H9 (cell line): ENCODE measurements at regions not wholly inside any gene's neighbourhood (a gene's known extent, or its start where the extent isn't known, plus 50 kb on each side); places are given as distances from the start of the nearest gene placed in this dataset.

Experiments
- DNase-seq: peaks from one replicate; pipeline ENCODE4 v3.0.0-alpha.2; 2017
- H2AFZ ChIP-seq: one replicate; pipeline ENCODE4 v1.6.1; 2013; ENCODE audit warnings: mild to moderate bottlenecking, low read length, control low read depth, moderate library complexity
- H2AK5ac ChIP-seq: 2 replicates; pipeline ENCODE4 v1.6.1; 2013; ENCODE audit warnings: low read length, control low read depth, mixed read lengths; ENCODE audit not compliant: insufficient read length
- H2BK120ac ChIP-seq: one replicate; pipeline ENCODE4 v1.6.1; 2013; ENCODE audit warnings: low read depth, mild to moderate bottlenecking, low read length, control low read depth, inconsistent platforms; ENCODE audit not compliant: poor library complexity, severe bottlenecking
- H2BK12ac ChIP-seq: 2 replicates; pipeline ENCODE4 v1.6.1; 2013; ENCODE audit warnings: low read length, control low read depth, mixed read lengths, low read depth; ENCODE audit not compliant: insufficient read length
- H2BK15ac ChIP-seq: 2 replicates; pipeline ENCODE4 v1.6.1; 2013; ENCODE audit warnings: low read depth, low read length, control low read depth
- H2BK20ac ChIP-seq: one replicate; pipeline ENCODE4 v1.6.1; 2013; ENCODE audit warnings: low read depth, mild to moderate bottlenecking, low read length, control low read depth, inconsistent platforms; ENCODE audit not compliant: poor library complexity, severe bottlenecking
- H2BK5ac ChIP-seq: 2 replicates; pipeline ENCODE4 v1.6.1; 2013; ENCODE audit warnings: low read length, control low read depth, mixed read lengths; ENCODE audit not compliant: insufficient read length
- H3K14ac ChIP-seq: 2 replicates; pipeline ENCODE4 v1.6.1; 2013; ENCODE audit warnings: low read length, control low read depth; ENCODE audit not compliant: insufficient read depth
- H3K18ac ChIP-seq: 2 replicates; pipeline ENCODE4 v1.6.1; 2013; ENCODE audit warnings: low read depth, mild to moderate bottlenecking, mixed read lengths, low read length, control low read depth; ENCODE audit not compliant: insufficient read length
- H3K23ac ChIP-seq: 2 replicates; pipeline ENCODE4 v1.6.1; 2013; ENCODE audit warnings: low read length, control low read depth, mixed read lengths, low read depth; ENCODE audit not compliant: insufficient read length
- H3K23me2 ChIP-seq: 2 replicates; pipeline ENCODE4 v1.6.1; 2013; ENCODE audit warnings: low read depth, mild to moderate bottlenecking, mixed read lengths, low read length, control low read depth; ENCODE audit not compliant: insufficient read length, poor library complexity, severe bottlenecking
- H3K27ac ChIP-seq: 2 replicates; pipeline ENCODE4 v1.5.1; 2013; ENCODE audit warnings: low read length, control low read depth, mixed read lengths, low read depth; ENCODE audit not compliant: insufficient read length
- H3K27me3 ChIP-seq: 2 replicates; pipeline ENCODE4 v1.6.1; 2013; ENCODE audit warnings: low read length, control low read depth, inconsistent platforms; ENCODE audit not compliant: insufficient read depth
- H3K4ac ChIP-seq: 2 replicates; pipeline ENCODE4 v1.6.1; 2013; ENCODE audit warnings: low read depth, mild to moderate bottlenecking, control low read depth, inconsistent platforms, low read length, moderate library complexity
- H3K4me1 ChIP-seq: 2 replicates; pipeline ENCODE4 v1.6.1; 2013; ENCODE audit warnings: low read length, control low read depth, inconsistent platforms; ENCODE audit not compliant: insufficient read depth
- H3K4me2 ChIP-seq: 2 replicates; pipeline ENCODE4 v1.6.1; 2013; ENCODE audit warnings: low read length, control low read depth, mixed read lengths; ENCODE audit not compliant: insufficient read length, insufficient read depth
- H3K56ac ChIP-seq: 2 replicates; pipeline ENCODE4 v1.6.1; 2013; ENCODE audit warnings: low read depth, mild to moderate bottlenecking, mixed read lengths, low read length, control low read depth; ENCODE audit not compliant: insufficient read length
- H3K79me1 ChIP-seq: 2 replicates; pipeline ENCODE4 v1.6.1; 2013; ENCODE audit warnings: low read depth, mild to moderate bottlenecking, moderate library complexity, low read length, control low read depth, inconsistent platforms; ENCODE audit not compliant: insufficient read depth, poor library complexity, severe bottlenecking
- H3K79me2 ChIP-seq: 2 replicates; pipeline ENCODE4 v1.6.1; 2013; ENCODE audit warnings: low read length, control low read depth, inconsistent platforms; ENCODE audit not compliant: insufficient read depth
- H3K9ac ChIP-seq: 2 replicates; pipeline ENCODE4 v1.6.1; 2013; ENCODE audit warnings: low read length, control low read depth, mixed read lengths; ENCODE audit not compliant: insufficient read length; ENCODE audit errors: extremely low read depth
- H3K9me3 ChIP-seq: one replicate; pipeline ENCODE4 v1.6.1; 2013; ENCODE audit warnings: low read depth, low read length, inconsistent platforms; ENCODE audit not compliant: control insufficient read depth
- H3T11ph ChIP-seq: one replicate; pipeline ENCODE4 v1.6.1; 2013; ENCODE audit warnings: mild to moderate bottlenecking, low read length, control low read depth, inconsistent platforms
- H4K20me1 ChIP-seq: one replicate; pipeline ENCODE4 v1.6.1; 2013; ENCODE audit not compliant: control insufficient read depth, insufficient read length, insufficient read depth
- H4K5ac ChIP-seq: 2 replicates; pipeline ENCODE4 v1.6.1; 2013; ENCODE audit warnings: low read depth, mild to moderate bottlenecking, mixed read lengths, low read length, control low read depth; ENCODE audit not compliant: insufficient read length
- H4K8ac ChIP-seq: replicated peaks from 2 replicates; pipeline ENCODE4 v1.6.1; 2013; ENCODE audit warnings: low read length, control low read depth, mixed read lengths, low read depth; ENCODE audit not compliant: insufficient read length
- H4K91ac ChIP-seq: 2 replicates; pipeline ENCODE4 v1.6.1; 2013; ENCODE audit warnings: low read depth, mild to moderate bottlenecking, moderate library complexity, mixed read lengths, low read length, control low read depth; ENCODE audit not compliant: insufficient read length
- H3K27ac Mint-ChIP-seq, 3 experiments: 2 replicates in 2 of 3; 3 replicates in 1 of 3; pipeline ENCODE4 v1.8.0; 2020 to 2021; ENCODE audit warnings: mixed read lengths in 3 of 3, mild to moderate bottlenecking in 1 of 3, moderate library complexity in 1 of 3
- H3K27me3 Mint-ChIP-seq: 2 replicates; pipeline ENCODE4 v1.8.0; 2021; ENCODE audit warnings: low read depth, mild to moderate bottlenecking, moderate library complexity, mixed read lengths
- H3K36me3 Mint-ChIP-seq, 3 experiments: 2 replicates in 2 of 3; 3 replicates in 1 of 3; pipeline ENCODE4 v1.8.0; 2020 to 2021; ENCODE audit warnings: low read depth in 3 of 3, mixed read lengths in 3 of 3; ENCODE audit not compliant: insufficient read depth in 1 of 3
- H3K4me1 Mint-ChIP-seq, 2 experiments: 2 replicates each; pipeline ENCODE4 v1.8.0; 2020; ENCODE audit warnings: mixed read lengths in 2 of 2
- H3K4me3 Mint-ChIP-seq, 2 experiments: 2 replicates in 1 of 2; 3 replicates in 1 of 2; pipeline ENCODE4 v1.8.0; 2020 to 2021; ENCODE audit warnings: mild to moderate bottlenecking in 2 of 2, mixed read lengths in 2 of 2, moderate library complexity in 1 of 2
- H3K9me3 Mint-ChIP-seq, 2 experiments: 2 replicates in 1 of 2; 3 replicates in 1 of 2; pipeline ENCODE4 v1.8.0; 2020; ENCODE audit warnings: mild to moderate bottlenecking in 2 of 2, mixed read lengths in 2 of 2, moderate library complexity in 1 of 2
- CTCF ChIP-seq: fragments of 200-600 bp; sonication (generic); conservative IDR thresholded peaks from 3 replicates; pipeline ENCODE4 v1.8.0; 2021; ENCODE audit warnings: antibody characterized with exemption, mild to moderate bottlenecking

GRCh38 chr10:44143556-44143955, 241.3 kb downstream of the CXCL12 start:
- no peak overlapping the region for H2BK120ac ChIP-seq

More at GRCh38 chr10:44143556-44143955, 241.3 kb downstream of the CXCL12 start:
- Histone ChIP-seq H4K5ac (no peak overlapping the region), H4K8ac (no peak overlapping the region), H2AFZ (no peak overlapping the region), H3K27ac (no peak overlapping the region), H2BK5ac (no peak overlapping the region), H4K20me1 (no peaks in the 10 kb centered on the region), H3K4me1 (no peaks in the 10 kb centered on the region), H3T11ph (no peak overlapping the region), H2BK20ac (no peak overlapping the region), H4K91ac (no peak overlapping the region), H3K4ac (no peak overlapping the region), H3K14ac (no peak overlapping the region), H3K27me3 (no peaks in the 10 kb centered on the region), H3K56ac (no peak overlapping the region), H2BK12ac (no peak overlapping the region), H3K79me2 (no peaks in the 10 kb centered on the region), H3K23ac (no peak overlapping the region), H3K79me1 (no peaks in the 10 kb centered on the region), H3K9ac (no peak overlapping the region), H2AK5ac (no peak overlapping the region), H3K4me2 (no peak overlapping the region), H3K18ac (no peak overlapping the region), H2BK15ac (no peak overlapping the region), H3K9me3 (no peaks in the 10 kb centered on the region), H3K23me2 (no peaks in the 10 kb centered on the region)
- Mint-ChIP-seq H3K9me3 (peaks cover 17 to 25% of the 10 kb centered on the region in 2 experiments; a peak in 4 of 5 replicates), H3K4me3 (no peak overlapping the region), H3K36me3 (peaks cover 0 to 8% (median 2%) of the 10 kb centered on the region in 3 experiments; a peak in 2 of 7 replicates), H3K27me3 (no peaks in the 10 kb centered on the region), H3K27ac (no peak overlapping the region), H3K4me1 (no peaks in the 10 kb centered on the region)
- no peak for TF ChIP-seq CTCF
- DNase-seq = no peak
